A549 (cell line): ENCODE measurements at regions not wholly inside any gene's neighbourhood (a gene's known extent, or its start where the extent isn't known, plus 50 kb on each side); places are given as distances from the start of the nearest gene placed in this dataset.
A peak's percentile ranks its signal among the peaks of the same experiment; 100 is the strongest.

Source experiments
- ATAC-seq, 2 experiments: fragments of 200-7000 bp in 1 of 2; fragments of >200 bp in 1 of 2; cut with Nextera tagmentation in 1 of 2; cut with Tn5 transposase in 1 of 2; 3 replicates each; pipeline versions ENCODE4 v1.8.0 to v1.9.1; 2018 to 2020; ENCODE audit warnings: mild to moderate bottlenecking in 1 of 2, moderate library complexity in 1 of 2
- CTCF ChIA-PET: fragments of 300-600 bp; sonication (Branson Sonifier 250); formaldehyde crosslinking; extraction: SDS; loops from one replicate; lab custom pipeline; 2021; ENCODE audit warnings: antibody characterized with exemption, inconsistent platforms; lab: Yijun Ruan, JAX
- POLR2A ChIA-PET: fragments of 350-600 bp; formaldehyde crosslinking; extraction: SDS; loops from one replicate; lab custom pipeline; 2021; ENCODE audit warnings: antibody characterized with exemption, inconsistent platforms; lab: Yijun Ruan, JAX
- DNase-seq, 2 experiments: peaks; one replicate each; pipeline versions ENCODE4 v3.0.0 to v3.0.0-alpha.2; 2011 to 2016; ENCODE audit warnings: low read depth in 1 of 2, low spot score in 1 of 2
- FAIRE-seq: peaks from 2 replicates; lab custom pipeline; 2011; peaks lifted over from hg19 to GRCh38; lab: Jason Lieb, UNC
- H3K27ac ChIP-seq, 2 experiments: fragments of >200 bp; sonication (Bioruptor Twin); formaldehyde crosslinking; 3 replicates each; pipeline ENCODE4 v1.5.1; 2016 to 2017
- H3K4me1 ChIP-seq: fragments of >200 bp; sonication (Bioruptor Twin); formaldehyde crosslinking; 3 replicates; pipeline ENCODE4 v1.6.1; 2016
- H3K4me2 ChIP-seq: fragments of >200 bp; sonication (Bioruptor Twin); formaldehyde crosslinking; 3 replicates; pipeline ENCODE4 v1.6.1; 2016
- H3K4me3 ChIP-seq: fragments of >200 bp; sonication (Bioruptor Twin); formaldehyde crosslinking; 3 replicates; pipeline ENCODE4 v1.5.1; 2016
- H3K9me3 ChIP-seq: fragments of >200 bp; sonication (Bioruptor Twin); formaldehyde crosslinking; 3 replicates; pipeline ENCODE4 v1.6.1; 2016
- BCL3 ChIP-seq: fragments of >200 bp; sonication (Bioruptor Twin); formaldehyde crosslinking; IDR thresholded peaks from 3 replicates; pipeline ENCODE4 v1.6.1; 2016
- BHLHE40 ChIP-seq: IDR thresholded peaks from 2 replicates; pipeline ENCODE4 v1.6.1; 2012; ENCODE audit warnings: low read depth, low read length, inconsistent platforms
- CBX2 ChIP-seq: fragments of 200-600 bp; sonication (generic); IDR thresholded peaks from 2 replicates; pipeline ENCODE4 v1.6.1; 2016; ENCODE audit warnings: low read depth, mild to moderate bottlenecking, borderline replicate concordance
- CEBPB ChIP-seq, 2 experiments: fragments of >200 bp in 1 of 2; sonication (Bioruptor Twin) in 1 of 2; formaldehyde crosslinking in 1 of 2; IDR thresholded peaks; 2 replicates each; pipeline ENCODE4 v1.6.1; 2012 to 2016
- CHD2 ChIP-seq: fragments of 150-350 bp; IDR thresholded peaks from 2 replicates; pipeline ENCODE4 v1.6.1; 2014; ENCODE audit warnings: low read length; ENCODE audit not compliant: partially characterized antibody
- CTCF ChIP-seq: fragments of >200 bp; sonication (Bioruptor Twin); formaldehyde crosslinking; IDR thresholded peaks from 3 replicates; pipeline ENCODE4 v1.5.1; 2016
- E2F6 ChIP-seq: IDR thresholded peaks from 2 replicates; pipeline ENCODE4 v1.6.1; 2012; ENCODE audit warnings: low read depth, borderline replicate concordance
- EHF ChIP-seq: fragments of 250-450 bp; sonication (Bioruptor Pico); IDR thresholded peaks from 2 replicates; pipeline ENCODE4 v1.5.0; 2020; ENCODE audit warnings: mild to moderate bottlenecking
- EHMT2 ChIP-seq: fragments of 200-600 bp; sonication (generic); IDR thresholded peaks from 2 replicates; pipeline ENCODE4 v1.6.1; 2016; ENCODE audit warnings: antibody characterized with exemption, low read depth, mild to moderate bottlenecking, moderate library complexity
- ELK1 ChIP-seq: fragments of 150-350 bp; IDR thresholded peaks from 2 replicates; pipeline ENCODE4 v1.6.1; 2014; ENCODE audit warnings: low read depth, mild to moderate bottlenecking, low read length
- FOSB ChIP-seq: fragments of 250-450 bp; sonication (Bioruptor Pico); IDR thresholded peaks from 2 replicates; pipeline ENCODE4 v1.5.0; 2020; ENCODE audit warnings: mild to moderate bottlenecking, moderate library complexity
- FOXS1 ChIP-seq: fragments of 250-450 bp; sonication (Bioruptor Pico); IDR thresholded peaks from 2 replicates; pipeline ENCODE4 v1.5.0; 2020; ENCODE audit warnings: mild to moderate bottlenecking, moderate library complexity
- HOXA7 ChIP-seq: fragments of 250-450 bp; sonication (Bioruptor Pico); IDR thresholded peaks from 2 replicates; pipeline ENCODE4 v1.5.0; 2020; ENCODE audit warnings: mild to moderate bottlenecking, moderate library complexity
- MAFK ChIP-seq: fragments of 450-650 bp; IDR thresholded peaks from 2 replicates; pipeline ENCODE4 v1.6.1; 2014; ENCODE audit not compliant: partially characterized antibody
- NFE2L2 ChIP-seq: fragments of 150-350 bp; conservative IDR thresholded peaks from 2 replicates; pipeline ENCODE4 v1.6.1; 2014; ENCODE audit warnings: low read length
- NPAS2 ChIP-seq: fragments of 250-450 bp; sonication (Bioruptor Pico); IDR thresholded peaks from 2 replicates; pipeline ENCODE4 v1.8.0; 2022; ENCODE audit warnings: mild to moderate bottlenecking, moderate library complexity, borderline replicate concordance
- POLR2A ChIP-seq: IDR thresholded peaks from 2 replicates; pipeline ENCODE4 v1.6.1; 2012; ENCODE audit warnings: mild to moderate bottlenecking, low read length
- RAD21 ChIP-seq, 2 experiments: fragments of >200 bp in 1 of 2; sonication (Bioruptor Twin) in 1 of 2; formaldehyde crosslinking in 1 of 2; IDR thresholded peaks in 1 of 2; conservative IDR thresholded peaks in 1 of 2; 2 replicates in 1 of 2; 3 replicates in 1 of 2; pipeline ENCODE4 v1.6.1; 2012 to 2018; ENCODE audit warnings: inconsistent platforms in 1 of 2
- RCOR1 ChIP-seq: fragments of 150-350 bp; IDR thresholded peaks from 2 replicates; pipeline ENCODE4 v1.6.1; 2014; ENCODE audit warnings: antibody characterized with exemption, low read length, low read depth
- RFX5 ChIP-seq: fragments of 450-650 bp; IDR thresholded peaks from 2 replicates; pipeline ENCODE4 v1.7.1; 2014; ENCODE audit warnings: antibody characterized with exemption, mild to moderate bottlenecking, moderate library complexity
- RNF2 ChIP-seq: fragments of 200-600 bp; sonication (generic); IDR thresholded peaks from 2 replicates; pipeline ENCODE4 v1.6.1; 2016; ENCODE audit warnings: low read depth, mild to moderate bottlenecking, antibody characterized with exemption, moderate library complexity, borderline replicate concordance
- TFCP2L1 ChIP-seq: fragments of 250-450 bp; sonication (Bioruptor Pico); IDR thresholded peaks from 2 replicates; pipeline ENCODE4 v1.5.0; 2021; ENCODE audit warnings: mild to moderate bottlenecking
- ZFP36 ChIP-seq: fragments of 450-650 bp; IDR thresholded peaks from 2 replicates; pipeline ENCODE4 v1.6.1; 2014; ENCODE audit warnings: borderline replicate concordance; ENCODE audit not compliant: partially characterized antibody
- ZNF302 ChIP-seq: fragments of 250-450 bp; sonication (Bioruptor Pico); IDR thresholded peaks from 2 replicates; pipeline ENCODE4 v1.9.0; 2021; ENCODE audit warnings: inconsistent platforms, mild to moderate bottlenecking, moderate library complexity
- WGBS: methylation state at CpG from one replicate; pipeline ENCODE4 v1.1.6; 2017; ENCODE audit errors: missing lambda C conversion rate; 5-methylcytosine and 5-hydroxymethylcytosine counted together

GRCh38 chr22:46029574-46030200 lies 52.7 kb upstream of the WNT7B start:
- POLR2A ChIA-PET: no interaction called here

GRCh38 chr22:46030231-46030880 lies 53.4 kb upstream of the WNT7B start:
- ATAC-seq (no peak), FAIRE-seq (no peak), DNase-seq (no peak)
- H3K4me3 ChIP-seq: no peak overlapping the region
- H3K27ac ChIP-seq: no peak overlapping the region
- no peak overlapping the region for H3K4me2 ChIP-seq
- TF ChIP-seq FOSB (CRISPR knock-in tag): no peak
- TF ChIP-seq NFE2L2: no peak
- TF ChIP-seq POLR2A: no peak
- no peak for TF ChIP-seq ELK1
- no peak for TF ChIP-seq NPAS2 (CRISPR knock-in tag)
- TF ChIP-seq RCOR1: no peak
- no peak for TF ChIP-seq CEBPB (IDR thresholded peaks at IDR 0.05)
- no peak for TF ChIP-seq RFX5
- TF ChIP-seq EHF (CRISPR knock-in tag): no peak
- TF ChIP-seq E2F6: no peak
- TF ChIP-seq CTCF: no peak
- no peak for TF ChIP-seq MAFK
- TF ChIP-seq FOXS1 (CRISPR knock-in tag): no peak
- TF ChIP-seq EHMT2: no peak
- TF ChIP-seq ZNF302 (CRISPR knock-in tag): no peak
- no peak for TF ChIP-seq BCL3
- no peak for TF ChIP-seq RAD21 (conservative IDR thresholded peaks at IDR 0.05 in 1 of 2, IDR thresholded peaks at IDR 0.05 in 1 of 2)
- POLR2A ChIA-PET: no interaction called here
- CTCF ChIA-PET: interaction anchor here (0.7 to 1.5 kb wide), 4 partner anchors 8 to 36 kb away, joined by 3 to 9 read pairs (median 6); no protein-coding TSS in a partner anchor
- WGBS: 92% methylated on average over 8 of the region's 11 CpGs
- H3K9me3 ChIP-seq: no peaks in the 10 kb centered on the region
- peaks cover 13% of the 10 kb centered on the region for H3K4me1 ChIP-seq

More at GRCh38 chr22:46029574-46030200, 52.7 kb upstream of the WNT7B start:
- CTCF ChIA-PET: interaction anchor here (0.7 to 1.3 kb wide), 3 partner anchors 11 to 87 kb away, joined by 3 to 9 read pairs (median 4); no protein-coding TSS in a partner anchor
- Histone ChIP-seq H3K27ac (no peak overlapping the region), H3K4me2 (no peak overlapping the region), H3K4me1 (peaks cover 10% of the 10 kb centered on the region), H3K9me3 (no peaks in the 10 kb centered on the region), H3K4me3 (no peak overlapping the region)
- ATAC-seq: no peak
- no peak for DNase-seq
- 76% methylated on average over 6 of the region's 6 CpGs for WGBS
- TF ChIP-seq CHD2 (no peak), RNF2 (no peak), BHLHE40 (no peak), TFCP2L1 (CRISPR knock-in tag) (no peak), HOXA7 (CRISPR knock-in tag) (no peak), ZFP36 (peak; percentile 74), NPAS2 (CRISPR knock-in tag) (no peak), CBX2 (no peak)
- TF ChIP-seq, all 56 proteins: peak for 1
- FAIRE-seq: no peak
